Stomach (tissue), 8 donors: ENCODE measurements at regions not wholly inside any gene's neighbourhood (a gene's known extent, or its start where the extent isn't known, plus 50 kb on each side); places are given as distances from the start of the nearest gene placed in this dataset.
"Not testable (repeated sequence)": the region's sequence is repeated elsewhere in the genome, so short reads cannot be mapped to it uniquely, and the experiment has no call there.

Source experiments
- DNase-seq, 2 donors: peaks; one replicate each; pipeline versions ENCODE4 v3.0.0 to v3.0.0-alpha.2; 2013 to 2019
- H3K27ac ChIP-seq, 5 donors: fragments of 200-600 bp in 4 of 5; sonication (generic) in 4 of 5; one replicate each; pipeline ENCODE4 v1.5.1; 2013 to 2019; ENCODE audit warnings: mild to moderate bottlenecking in 1 of 5, moderate library complexity in 1 of 5
- H3K27me3 ChIP-seq, 3 donors: fragments of 200-600 bp; sonication (generic); one replicate each; pipeline ENCODE4 v1.5.1; 2017 to 2019; ENCODE audit warnings: mixed run types in 1 of 3
- H3K36me3 ChIP-seq, 4 donors: fragments of 200-600 bp; sonication (generic); 1 replicate in 3 of 4; 2 replicates in 1 of 4; pipeline ENCODE4 v1.5.1; 2016 to 2019
- H3K4me1 ChIP-seq, 4 donors: fragments of 200-600 bp; sonication (generic); one replicate each; pipeline ENCODE4 v1.5.1; 2016 to 2019
- H3K4me3 ChIP-seq, 4 donors: fragments of 200-600 bp; sonication (generic) in 3 of 4; one replicate each; pipeline ENCODE4 v1.5.1; 2016 to 2019; ENCODE audit warnings: mild to moderate bottlenecking in 1 of 4
- H3K9me3 ChIP-seq, 4 donors: fragments of 200-600 bp; sonication (generic); one replicate each; pipeline ENCODE4 v1.5.1; 2016 to 2019
- WGBS, 5 donors: extraction: QIAGEN DNeasy Blood & Tissue Kit in 3 of 5; methylation state at CpG; one replicate each; pipeline versions ENCODE4 v1.1.5 to v1.1.7; 2013 to 2018; 5-methylcytosine and 5-hydroxymethylcytosine counted together
- intact Hi-C: fragments of 100-400 bp; cut with DNase I; formaldehyde crosslinking; loops from one replicate; pipeline ENCODE4 v1.15.1; 2023; ENCODE audit warnings: low total_unique reads
- donor health status: healthy with polysubstance abuse.
- donor health status: Bipolar disorder and iron deficiency.
- donor health status: healthy.

DNA sequence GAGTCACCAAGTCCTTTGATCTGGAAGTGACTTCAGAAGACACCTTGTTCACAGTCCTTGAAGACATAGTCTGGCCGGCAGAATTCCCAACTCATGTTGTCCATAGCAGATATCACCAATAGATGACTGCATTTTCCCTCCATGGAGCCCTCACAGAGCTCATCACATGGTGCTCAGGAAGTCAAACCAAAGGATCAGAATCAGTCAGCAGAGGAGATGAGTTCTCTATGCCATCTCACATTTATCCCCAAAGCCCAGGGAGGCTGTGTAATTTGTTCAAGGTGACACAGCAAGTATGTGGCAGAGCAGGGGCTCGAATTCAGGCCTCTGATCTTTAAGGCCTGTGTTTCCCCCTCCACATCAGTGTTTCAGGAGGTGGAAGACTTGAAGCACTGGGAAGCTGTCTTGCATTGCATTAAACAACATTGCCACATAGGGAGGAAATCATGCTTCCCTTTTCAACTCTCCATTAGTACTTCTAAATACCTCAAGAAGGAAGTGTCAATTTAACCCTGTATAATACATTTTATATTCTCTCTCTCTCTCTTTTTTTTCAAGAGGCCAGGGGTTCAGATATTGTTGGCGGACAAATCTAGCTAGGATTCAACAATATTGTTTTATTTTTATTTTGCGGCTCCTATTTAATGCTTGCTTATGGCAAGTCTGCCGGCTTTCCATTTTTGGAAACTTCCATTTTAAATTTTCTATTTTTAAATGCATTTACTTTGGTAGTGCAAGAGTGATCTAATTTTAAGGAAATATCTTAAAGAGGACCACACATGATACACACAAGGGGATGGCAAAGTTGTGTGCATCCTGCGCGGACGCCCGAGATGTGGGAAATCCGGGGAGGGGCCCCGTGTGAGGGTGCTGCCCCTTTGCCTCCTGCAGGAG, 61.9 kb downstream of the NPIPB5 start:
- H3K27me3 ChIP-seq, H3K36me3 ChIP-seq, intact Hi-C loops, H3K9me3 ChIP-seq, H3K4me1 ChIP-seq, DNase-seq, H3K4me3 ChIP-seq, H3K27ac ChIP-seq: not testable (repeated sequence)
- 49 to 67% (median 58%) methylated on average over 3 to 5 of the region's 11 CpGs for WGBS, 5 donors

DNA sequence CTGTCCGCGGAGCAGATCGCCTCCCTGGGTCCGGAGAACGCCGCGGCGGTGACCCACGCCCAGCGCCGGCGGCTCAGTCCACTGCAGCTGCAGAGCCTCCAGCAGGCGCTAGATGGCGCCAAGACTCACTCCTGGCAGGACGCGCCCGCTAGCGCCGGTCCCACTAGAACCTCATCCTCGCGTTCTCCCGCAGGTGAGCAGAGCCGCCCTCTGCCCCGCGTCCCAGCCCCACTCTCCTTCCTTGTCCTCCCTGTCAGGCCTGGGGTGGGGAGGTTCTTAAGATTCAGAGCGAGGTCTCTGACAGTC, 62.5 kb downstream of the NPIPB5 start:
- H3K36me3 ChIP-seq, H3K4me3 ChIP-seq, H3K27ac ChIP-seq, intact Hi-C loops, H3K9me3 ChIP-seq, H3K4me1 ChIP-seq, DNase-seq, H3K27me3 ChIP-seq: not testable (repeated sequence)
- WGBS, 5 donors, result no CpG with 5 or more reads among the region's 26 CpGs

DNA sequence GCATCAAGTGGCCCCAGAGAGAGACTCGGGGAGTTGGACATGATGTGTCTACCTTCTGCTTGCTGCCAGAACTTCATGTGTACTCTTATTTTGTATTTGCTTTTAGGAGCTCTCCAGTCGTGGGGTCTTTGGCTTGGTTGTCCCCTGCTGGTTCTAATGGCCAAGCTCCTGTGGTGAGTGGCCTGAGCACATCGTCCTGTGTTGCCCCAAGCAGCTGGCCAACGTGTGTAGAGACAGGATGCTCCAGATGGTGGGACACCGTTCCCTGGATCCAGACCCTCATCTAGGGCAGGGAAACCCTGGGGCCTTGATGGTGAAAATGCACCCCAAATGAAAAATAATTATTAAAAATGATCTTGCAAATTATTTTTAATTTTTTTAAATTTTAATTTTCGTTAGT, 65.8 kb downstream of the NPIPB5 start:
- H3K27ac ChIP-seq, H3K36me3 ChIP-seq, DNase-seq, H3K4me1 ChIP-seq, H3K4me3 ChIP-seq, H3K9me3 ChIP-seq, H3K27me3 ChIP-seq, intact Hi-C loops: not testable (repeated sequence)
- 67 to 75% (median 72%) methylated on average over 5 to 6 of the region's 6 CpGs for WGBS, 5 donors

DNA sequence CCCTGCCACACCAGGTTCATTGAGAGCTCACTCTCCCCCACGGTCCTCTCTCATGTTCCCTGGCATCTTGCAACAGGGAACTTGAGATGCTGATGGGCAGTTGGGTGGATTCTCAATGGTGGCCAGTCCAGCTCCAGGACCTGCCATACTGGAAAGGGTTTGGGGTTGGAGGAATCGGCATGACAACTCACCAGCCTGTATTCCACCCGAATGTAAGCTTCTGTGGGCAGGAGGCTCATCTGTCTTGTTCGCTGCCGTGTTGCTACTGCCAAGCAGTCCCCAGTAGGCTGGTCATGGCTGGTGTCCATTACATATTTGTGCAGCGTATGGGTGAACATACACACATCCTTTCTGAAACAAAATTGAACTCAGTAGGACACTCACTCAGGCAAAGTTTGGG, 72.5 kb downstream of the NPIPB5 start:
- H3K9me3 ChIP-seq, H3K36me3 ChIP-seq, DNase-seq, H3K27me3 ChIP-seq, H3K27ac ChIP-seq, H3K4me1 ChIP-seq, H3K4me3 ChIP-seq, intact Hi-C loops: not testable (repeated sequence)
- WGBS, 5 donors, result 82 to 91% (median 87%) methylated on average over 6 of the region's 6 CpGs

DNA sequence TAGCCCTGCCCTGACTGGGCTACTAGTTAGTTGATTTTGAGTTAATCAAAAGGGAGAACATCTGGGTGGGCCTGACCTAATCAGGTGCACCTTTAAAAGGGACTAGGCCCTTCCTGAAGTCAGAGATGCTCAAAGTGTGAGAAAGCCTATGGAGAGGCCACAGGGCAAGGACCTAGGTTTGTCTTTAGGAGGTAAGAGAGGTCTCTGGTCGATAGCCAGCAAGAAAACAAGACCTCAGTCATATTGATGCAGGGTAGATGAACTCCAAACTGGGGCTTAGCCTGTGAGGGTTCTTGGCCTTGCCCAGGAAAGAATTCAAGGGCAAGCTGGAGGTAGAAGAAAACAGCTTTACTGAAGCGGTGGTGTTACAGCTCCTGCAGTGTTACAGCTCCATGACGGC, 73.8 kb downstream of the NPIPB5 start:
- 73 to 96% (median 88%) methylated on average over 1 of the region's 3 CpGs for WGBS, 5 donors
- H3K27me3 ChIP-seq, intact Hi-C loops, H3K36me3 ChIP-seq, H3K9me3 ChIP-seq, H3K27ac ChIP-seq, H3K4me1 ChIP-seq, DNase-seq, H3K4me3 ChIP-seq: not testable (repeated sequence)

DNA sequence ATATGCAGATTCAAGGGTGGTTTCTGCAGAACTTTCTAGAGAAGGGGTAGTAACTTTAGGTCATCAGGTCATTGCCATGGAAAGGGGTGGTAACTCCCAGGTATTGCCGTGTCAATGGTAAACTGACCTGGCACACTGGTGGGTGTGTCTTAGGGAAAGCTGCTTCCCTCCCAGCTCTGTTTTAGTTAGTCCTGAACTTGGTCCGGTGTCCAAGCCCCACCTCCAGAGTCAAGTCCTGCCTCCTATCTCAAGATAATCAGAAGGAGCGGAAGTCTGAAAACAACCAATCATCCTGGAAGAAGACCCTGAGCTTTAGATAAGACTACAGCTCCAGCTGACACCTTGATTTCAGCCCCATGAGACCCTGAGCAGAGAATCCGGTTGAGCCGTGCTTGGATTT, 74.2 kb downstream of the NPIPB5 start:
- H3K9me3 ChIP-seq, H3K36me3 ChIP-seq, H3K4me1 ChIP-seq, H3K27me3 ChIP-seq, H3K27ac ChIP-seq, H3K4me3 ChIP-seq, DNase-seq, intact Hi-C loops: not testable (repeated sequence)
- WGBS, 5 donors, result no CpG with 5 or more reads among the region's 5 CpGs

DNA sequence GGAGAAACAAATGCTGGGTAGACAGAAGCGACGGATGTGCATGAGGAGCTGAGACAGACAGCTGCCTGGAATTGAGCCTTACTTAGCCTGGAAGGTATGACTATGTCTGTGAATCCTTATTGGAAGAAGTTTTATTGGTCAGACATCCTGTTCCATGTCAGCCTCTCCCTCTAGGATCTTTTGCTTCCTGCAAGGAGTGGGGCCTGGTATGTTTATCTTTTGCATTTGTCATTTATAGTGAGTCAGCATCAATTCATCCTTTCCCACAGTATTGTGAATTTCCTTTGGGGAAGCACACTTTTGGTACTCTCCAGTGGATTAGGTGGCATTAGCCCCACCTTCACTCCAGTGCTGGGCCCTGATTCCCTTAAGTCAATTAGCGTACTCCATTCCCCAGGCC, 74.7 kb downstream of the NPIPB5 start:
- H3K9me3 ChIP-seq, H3K36me3 ChIP-seq, H3K4me1 ChIP-seq, H3K27me3 ChIP-seq, H3K4me3 ChIP-seq, intact Hi-C loops, H3K27ac ChIP-seq, DNase-seq: not testable (repeated sequence)
- 95 to 100% (median 96%) methylated on average over 1 to 3 of the region's 3 CpGs for WGBS, 5 donors

DNA sequence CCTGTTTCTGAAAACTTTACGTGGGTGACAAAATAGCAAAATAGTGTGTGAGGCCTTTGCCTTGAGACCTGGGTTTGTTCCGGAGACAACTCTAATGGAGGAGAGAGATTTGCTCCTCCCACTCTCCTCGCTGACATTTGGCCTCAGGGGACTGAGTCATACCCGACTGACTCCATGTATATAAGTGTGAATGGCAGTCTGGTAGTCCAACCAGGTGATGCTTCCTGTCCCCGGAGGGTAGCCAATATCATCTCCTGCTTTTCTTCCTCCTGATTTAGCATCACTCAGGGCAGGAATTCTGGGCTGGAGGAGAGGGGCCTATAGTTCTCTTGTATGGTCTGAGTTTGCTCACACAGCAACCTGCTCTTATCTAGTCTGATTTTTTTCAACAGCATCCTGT, 76.0 kb downstream of the NPIPB5 start:
- H3K27ac ChIP-seq, H3K4me1 ChIP-seq, intact Hi-C loops, H3K27me3 ChIP-seq, DNase-seq, H3K9me3 ChIP-seq, H3K4me3 ChIP-seq, H3K36me3 ChIP-seq: not testable (repeated sequence)
- 71 to 88% (median 83%) methylated on average over 1 of the region's 5 CpGs; no CpG with 5 or more reads in 1 of the 5 donors for WGBS, 5 donors

DNA sequence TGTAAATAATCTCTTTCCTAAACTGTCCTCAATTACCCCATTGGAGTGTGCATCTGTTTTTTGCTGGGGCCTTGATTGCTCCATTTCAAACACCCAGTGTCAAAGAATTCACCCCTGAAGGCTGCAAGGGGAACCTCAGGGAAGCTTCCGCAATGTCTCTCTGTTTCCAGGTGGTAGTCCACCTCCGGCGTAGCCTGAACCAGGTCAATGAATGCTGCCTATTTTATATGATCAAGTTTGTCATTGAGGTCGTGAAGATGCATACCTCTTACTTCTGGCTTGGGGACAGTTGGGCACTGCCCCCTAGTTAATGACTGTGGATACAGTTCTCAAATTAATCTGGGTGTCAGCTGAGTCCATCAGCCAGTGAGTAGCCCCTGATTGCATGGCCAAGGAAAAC, 79.1 kb downstream of the NPIPB5 start:
- H3K27ac ChIP-seq, H3K4me3 ChIP-seq, H3K9me3 ChIP-seq, H3K36me3 ChIP-seq, intact Hi-C loops, H3K4me1 ChIP-seq, H3K27me3 ChIP-seq, DNase-seq: not testable (repeated sequence)
- WGBS, 5 donors, result 80 to 89% (median 86%) methylated on average over 1 to 4 of the region's 4 CpGs

DNA sequence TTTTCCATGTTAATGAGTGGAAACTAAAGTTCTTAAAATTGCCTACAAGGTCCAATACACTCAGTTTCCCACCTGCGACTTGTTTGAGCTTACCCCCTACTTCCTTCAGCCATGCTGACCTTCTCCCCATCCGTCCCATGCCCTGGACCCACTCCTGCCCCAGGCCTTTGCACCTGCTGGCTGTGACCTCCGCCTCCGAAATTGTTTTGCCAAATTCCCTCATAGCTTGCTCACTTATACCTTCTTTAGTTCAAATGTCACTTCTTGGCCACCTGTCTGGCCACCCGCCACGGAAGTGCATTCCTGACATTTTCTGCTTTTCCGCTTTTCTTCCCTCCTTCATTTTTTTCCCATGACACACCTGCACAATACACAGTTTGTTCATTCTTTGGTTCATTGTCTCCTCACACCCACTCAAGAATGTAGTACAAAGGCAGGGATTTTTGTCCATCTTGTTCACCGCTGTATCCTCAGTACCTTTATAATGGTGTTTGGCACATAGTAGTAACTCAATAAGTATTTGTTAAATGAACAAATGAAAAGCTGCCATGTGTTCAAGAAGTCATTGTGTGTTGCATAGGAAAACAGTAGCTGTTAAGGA, 85.9 kb downstream of the NPIPB5 start:
- H3K9me3 ChIP-seq, intact Hi-C loops, H3K4me3 ChIP-seq: not testable (repeated sequence)

DNA sequence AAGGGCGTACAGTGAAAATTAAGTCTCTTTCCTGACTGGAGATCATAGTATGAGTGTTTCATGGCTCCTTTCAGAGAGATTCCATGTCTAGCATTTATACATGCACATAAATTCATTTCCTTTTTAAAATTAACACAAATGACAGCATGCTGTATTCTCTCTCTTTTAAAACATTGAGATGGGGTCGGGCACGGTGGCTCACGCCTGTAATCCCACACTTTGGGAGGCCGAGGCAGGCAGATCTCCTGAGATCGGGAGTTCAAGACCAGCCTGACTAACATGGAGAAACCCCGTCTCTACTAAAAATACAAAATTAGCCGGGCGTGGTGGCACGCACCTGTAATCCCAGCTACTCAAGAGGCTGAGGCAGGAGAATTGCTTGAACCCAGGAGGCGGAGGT, 93.1 kb downstream of the NPIPB5 start:
- H3K4me3 ChIP-seq, DNase-seq, H3K27me3 ChIP-seq, intact Hi-C loops, H3K36me3 ChIP-seq, H3K4me1 ChIP-seq, H3K27ac ChIP-seq, H3K9me3 ChIP-seq: not testable (repeated sequence)
- WGBS, 5 donors, result 90 to 94% (median 92%) methylated on average over 4 to 5 of the region's 11 CpGs; no CpG with 5 or more reads in 1 of the 5 donors

More for the DNA sequence above, 85.9 kb downstream of the NPIPB5 start:
- not testable (repeated sequence) for H3K27ac ChIP-seq, DNase-seq, H3K27me3 ChIP-seq, H3K4me1 ChIP-seq, H3K36me3 ChIP-seq
- no CpG with 5 or more reads among the region's 8 CpGs for WGBS, 5 donors

DNA sequence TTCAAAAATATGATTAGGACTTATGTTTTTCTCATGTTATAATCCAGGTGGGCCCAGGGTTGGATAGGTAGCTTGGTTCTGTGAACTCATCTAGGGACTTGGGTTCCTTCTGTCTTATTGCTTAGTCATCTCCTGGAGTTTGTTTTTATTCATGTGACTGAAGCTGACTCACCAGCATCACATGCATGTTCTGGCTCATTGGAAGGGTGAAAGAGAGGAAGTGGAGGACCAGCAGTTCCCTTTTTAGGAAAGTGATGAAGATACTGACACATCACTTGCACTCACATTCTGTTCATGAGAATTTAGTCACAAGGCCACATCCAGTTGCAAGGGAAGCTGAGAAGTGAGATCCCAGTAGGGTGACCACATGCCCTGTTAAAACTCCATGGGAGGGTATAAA, 95.9 kb downstream of the NPIPB5 start:
- intact Hi-C loops, H3K4me1 ChIP-seq, DNase-seq, H3K9me3 ChIP-seq, H3K36me3 ChIP-seq, H3K27ac ChIP-seq, H3K27me3 ChIP-seq, H3K4me3 ChIP-seq: not testable (repeated sequence)
